ENCODE measurements at regions not wholly inside any gene's neighbourhood (a gene's known extent, or its start where the extent isn't known, plus 50 kb on each side); places are given as distances from the start of the nearest gene placed in this dataset.

DNA sequence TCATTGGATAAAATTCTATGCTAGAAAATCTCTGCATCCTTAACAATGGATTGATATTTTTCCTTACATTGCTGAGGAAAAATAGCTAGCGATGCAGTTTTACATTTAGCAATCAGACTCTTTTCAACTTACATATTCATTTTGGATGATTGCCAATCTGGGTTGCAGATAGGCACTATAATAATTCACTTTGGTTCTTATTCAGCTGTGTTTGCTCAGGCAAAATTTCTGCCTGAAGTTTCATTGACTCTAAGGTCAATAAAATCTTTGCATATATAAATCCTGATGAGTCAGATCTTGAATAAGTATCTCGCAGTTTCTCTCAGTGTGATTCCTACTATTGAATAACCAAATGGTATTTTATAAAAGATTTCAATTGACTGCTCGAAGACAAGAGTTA lies 1105.8 kb downstream of the CDH18 start:
- Mint-ChIP-seq H3K27ac (ENCODE audit: unreplicated experiment) (no peak overlapping the region), H3K36me3 (ENCODE audit: insufficient read depth, unreplicated experiment) (no peaks in the 10 kb centered on the region), H3K4me1 (ENCODE audit: low read depth, unreplicated experiment) (no peaks in the 10 kb centered on the region), H3K27me3 (ENCODE audit: unreplicated experiment) (no peaks in the 10 kb centered on the region), H3K4me3 (ENCODE audit: low read depth, unreplicated experiment) (no peak overlapping the region), H3K9me3 (ENCODE audit: low read depth, unreplicated experiment) (peaks cover 4% of the 10 kb centered on the region)
- TF ChIP-seq, protein P1, sequence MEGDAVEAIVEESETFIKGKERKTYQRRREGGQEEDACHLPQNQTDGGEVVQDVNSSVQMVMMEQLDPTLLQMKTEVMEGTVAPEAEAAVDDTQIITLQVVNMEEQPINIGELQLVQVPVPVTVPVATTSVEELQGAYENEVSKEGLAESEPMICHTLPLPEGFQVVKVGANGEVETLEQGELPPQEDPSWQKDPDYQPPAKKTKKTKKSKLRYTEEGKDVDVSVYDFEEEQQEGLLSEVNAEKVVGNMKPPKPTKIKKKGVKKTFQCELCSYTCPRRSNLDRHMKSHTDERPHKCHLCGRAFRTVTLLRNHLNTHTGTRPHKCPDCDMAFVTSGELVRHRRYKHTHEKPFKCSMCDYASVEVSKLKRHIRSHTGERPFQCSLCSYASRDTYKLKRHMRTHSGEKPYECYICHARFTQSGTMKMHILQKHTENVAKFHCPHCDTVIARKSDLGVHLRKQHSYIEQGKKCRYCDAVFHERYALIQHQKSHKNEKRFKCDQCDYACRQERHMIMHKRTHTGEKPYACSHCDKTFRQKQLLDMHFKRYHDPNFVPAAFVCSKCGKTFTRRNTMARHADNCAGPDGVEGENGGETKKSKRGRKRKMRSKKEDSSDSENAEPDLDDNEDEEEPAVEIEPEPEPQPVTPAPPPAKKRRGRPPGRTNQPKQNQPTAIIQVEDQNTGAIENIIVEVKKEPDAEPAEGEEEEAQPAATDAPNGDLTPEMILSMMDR (IDR thresholded peaks at IDR 0.05; ENCODE audit: unreplicated experiment) = no peak
- no TSS peak for BruUV-seq (replicated peaks)
- no peak for DNase-seq
- CTCF ChIA-PET = no interaction called here
- intact Hi-C loops (cut with micrococcal nuclease; ENCODE audit: unreplicated experiment) = no loop called here

DNA sequence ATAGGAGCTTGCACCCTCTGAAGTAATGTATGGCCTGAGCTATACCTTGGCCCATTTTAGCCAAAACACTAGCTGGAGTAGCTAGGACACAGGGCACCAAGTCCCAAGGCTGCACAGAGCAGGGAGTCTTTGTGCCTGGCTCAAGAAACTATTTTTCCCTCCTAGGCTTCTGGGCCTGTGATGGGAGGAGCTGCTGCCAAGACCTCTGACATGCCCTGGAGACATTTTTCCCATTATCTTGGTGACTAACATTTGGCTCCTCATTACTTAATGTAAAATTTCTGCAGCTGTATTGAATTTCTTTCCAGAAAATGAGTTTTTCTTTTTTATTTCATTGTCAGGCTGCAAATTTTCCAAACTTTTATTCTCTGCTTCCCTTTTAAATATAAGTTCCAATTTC lies 1099.2 kb downstream of the CDH18 start:
- CTCF ChIA-PET = no interaction called here
- intact Hi-C loops (cut with micrococcal nuclease; ENCODE audit: unreplicated experiment) = no loop called here
- Mint-ChIP-seq H3K4me1 (ENCODE audit: low read depth, unreplicated experiment) (no peaks in the 10 kb centered on the region), H3K27me3 (ENCODE audit: unreplicated experiment) (no peaks in the 10 kb centered on the region), H3K27ac (ENCODE audit: unreplicated experiment) (no peak overlapping the region), H3K4me3 (ENCODE audit: low read depth, unreplicated experiment) (no peak overlapping the region), H3K36me3 (ENCODE audit: insufficient read depth, unreplicated experiment) (no peaks in the 10 kb centered on the region), H3K9me3 (ENCODE audit: low read depth, unreplicated experiment) (peaks cover 8% of the 10 kb centered on the region)
- no TSS peak for BruUV-seq (replicated peaks)
- no peak for DNase-seq
- TF ChIP-seq, protein P1 (IDR thresholded peaks at IDR 0.05; ENCODE audit: unreplicated experiment) = no peak

DNA sequence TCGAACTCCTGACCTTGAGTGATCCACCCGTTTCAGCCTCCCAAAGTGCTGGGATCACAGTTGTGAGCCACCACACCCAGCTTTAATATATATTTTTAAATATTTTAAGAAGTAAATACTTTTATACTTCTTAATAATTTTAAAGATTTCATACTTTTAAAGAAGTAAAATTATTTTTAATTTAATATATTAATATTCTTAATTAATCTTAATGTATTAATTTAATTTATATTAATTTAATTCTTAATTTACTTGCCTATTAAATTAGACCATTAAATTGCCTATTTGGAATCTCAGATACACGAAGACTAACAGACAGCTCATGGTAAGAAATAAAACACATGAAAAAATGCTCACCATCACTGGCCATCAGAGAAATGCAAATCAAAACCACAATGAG lies 1087.4 kb downstream of the CDH18 start:
- Mint-ChIP-seq H3K9me3 (ENCODE audit: low read depth, unreplicated experiment) (no peaks in the 10 kb centered on the region), H3K27ac (ENCODE audit: unreplicated experiment) (no peak overlapping the region), H3K36me3 (ENCODE audit: insufficient read depth, unreplicated experiment) (no peaks in the 10 kb centered on the region), H3K27me3 (ENCODE audit: unreplicated experiment) (no peaks in the 10 kb centered on the region), H3K4me3 (ENCODE audit: low read depth, unreplicated experiment) (no peak overlapping the region), H3K4me1 (ENCODE audit: low read depth, unreplicated experiment) (no peaks in the 10 kb centered on the region)
- CTCF ChIA-PET = no interaction called here
- DNase-seq = no peak
- intact Hi-C loops (cut with micrococcal nuclease; ENCODE audit: unreplicated experiment) = no loop called here
- TF ChIP-seq, protein P1 (IDR thresholded peaks at IDR 0.05; ENCODE audit: unreplicated experiment) = no peak
- BruUV-seq (replicated peaks) = no TSS peak

DNA sequence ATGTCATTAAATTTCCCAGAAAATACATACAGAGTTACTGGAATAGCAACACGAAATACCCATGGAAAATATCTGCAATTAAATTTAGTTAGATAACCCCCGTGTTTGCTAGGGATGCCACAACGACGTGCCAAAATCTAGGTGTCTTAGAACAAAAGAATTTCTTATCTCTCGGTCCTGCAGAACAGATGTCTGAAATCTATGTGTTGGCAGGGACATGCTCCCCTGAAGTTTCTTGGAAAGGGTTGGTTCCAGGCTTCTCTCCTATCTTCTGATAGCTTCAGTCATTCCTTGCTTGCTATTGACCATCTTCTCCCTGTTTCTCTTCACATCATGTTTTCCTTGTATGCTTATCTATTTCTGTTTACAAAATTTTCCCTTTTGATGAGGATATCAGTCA lies 1067.0 kb downstream of the CDH18 start:
- BruUV-seq (replicated peaks) = no TSS peak
- H3K4me1 Mint-ChIP-seq (ENCODE audit: low read depth, unreplicated experiment) = no peaks in the 10 kb centered on the region

More for the DNA sequence above, 1067.0 kb downstream of the CDH18 start:
- no peaks in the 10 kb centered on the region for H3K36me3 Mint-ChIP-seq (ENCODE audit: insufficient read depth, unreplicated experiment)
- H3K27ac Mint-ChIP-seq (ENCODE audit: unreplicated experiment) = no peak overlapping the region
- CTCF ChIA-PET = no interaction called here
- H3K4me3 Mint-ChIP-seq (ENCODE audit: low read depth, unreplicated experiment) = no peak overlapping the region
- no peak for DNase-seq
- intact Hi-C loops (cut with micrococcal nuclease; ENCODE audit: unreplicated experiment) = no loop called here
- no peaks in the 10 kb centered on the region for H3K27me3 Mint-ChIP-seq (ENCODE audit: unreplicated experiment)
- peaks cover 14% of the 10 kb centered on the region for H3K9me3 Mint-ChIP-seq (ENCODE audit: low read depth, unreplicated experiment)
- TF ChIP-seq, protein P1 (IDR thresholded peaks at IDR 0.05; ENCODE audit: unreplicated experiment) = no peak
